ENCODE measurements at regions not wholly inside any gene's neighbourhood (a gene's known extent, or its start where the extent isn't known, plus 50 kb on each side); places are given as distances from the start of the nearest gene placed in this dataset.

- TF ChIP-seq, protein P1, sequence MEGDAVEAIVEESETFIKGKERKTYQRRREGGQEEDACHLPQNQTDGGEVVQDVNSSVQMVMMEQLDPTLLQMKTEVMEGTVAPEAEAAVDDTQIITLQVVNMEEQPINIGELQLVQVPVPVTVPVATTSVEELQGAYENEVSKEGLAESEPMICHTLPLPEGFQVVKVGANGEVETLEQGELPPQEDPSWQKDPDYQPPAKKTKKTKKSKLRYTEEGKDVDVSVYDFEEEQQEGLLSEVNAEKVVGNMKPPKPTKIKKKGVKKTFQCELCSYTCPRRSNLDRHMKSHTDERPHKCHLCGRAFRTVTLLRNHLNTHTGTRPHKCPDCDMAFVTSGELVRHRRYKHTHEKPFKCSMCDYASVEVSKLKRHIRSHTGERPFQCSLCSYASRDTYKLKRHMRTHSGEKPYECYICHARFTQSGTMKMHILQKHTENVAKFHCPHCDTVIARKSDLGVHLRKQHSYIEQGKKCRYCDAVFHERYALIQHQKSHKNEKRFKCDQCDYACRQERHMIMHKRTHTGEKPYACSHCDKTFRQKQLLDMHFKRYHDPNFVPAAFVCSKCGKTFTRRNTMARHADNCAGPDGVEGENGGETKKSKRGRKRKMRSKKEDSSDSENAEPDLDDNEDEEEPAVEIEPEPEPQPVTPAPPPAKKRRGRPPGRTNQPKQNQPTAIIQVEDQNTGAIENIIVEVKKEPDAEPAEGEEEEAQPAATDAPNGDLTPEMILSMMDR (IDR thresholded peaks at IDR 0.05; ENCODE audit: extremely low read depth, insufficient read depth, missing control alignments): no peak
- in situ Hi-C loops (cut with MboI; ENCODE audit: low pct_unique_long_range_greater_than_20kb, low sequenced_read_pairs, unreplicated experiment): no loop called here
Measured at GRCh38 chr5:167063788-167064187, 1227.7 kb upstream of the WWC1 start.

DNA sequence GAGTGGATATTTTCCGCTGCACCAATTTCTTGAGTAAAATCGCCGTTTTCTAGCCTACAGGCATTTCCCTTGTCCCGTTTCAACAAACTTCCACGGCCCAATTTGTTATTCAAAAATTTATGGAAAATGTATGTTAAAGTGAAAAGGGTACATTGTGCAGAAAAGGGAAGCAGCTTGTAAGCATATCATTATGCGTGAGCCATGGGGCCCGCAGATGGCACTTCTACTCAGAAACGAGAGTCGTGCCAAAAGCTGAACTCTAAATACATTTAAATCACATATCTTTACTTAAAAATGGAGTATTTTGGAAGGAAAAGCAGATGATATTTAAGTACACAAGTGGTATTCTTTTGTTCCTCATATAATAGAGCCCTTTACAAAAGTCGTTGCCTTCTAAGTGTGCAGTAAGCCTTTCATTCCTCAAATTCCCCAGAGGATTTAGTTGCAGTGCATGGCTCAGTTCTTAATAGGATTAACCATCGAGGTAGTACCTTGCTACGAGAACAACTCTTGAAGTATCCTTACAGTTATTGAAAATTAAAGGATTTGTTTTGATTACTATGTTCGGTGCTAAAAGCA is 1227.2 kb upstream of the WWC1 start:
- TF ChIP-seq, protein P1 (IDR thresholded peaks at IDR 0.05; ENCODE audit: extremely low read depth, insufficient read depth, missing control alignments): no peak

More at GRCh38 chr5:167063788-167064187, 1227.7 kb upstream of the WWC1 start:
- no peak for DNase-seq (ENCODE audit: low spot score)

DNA sequence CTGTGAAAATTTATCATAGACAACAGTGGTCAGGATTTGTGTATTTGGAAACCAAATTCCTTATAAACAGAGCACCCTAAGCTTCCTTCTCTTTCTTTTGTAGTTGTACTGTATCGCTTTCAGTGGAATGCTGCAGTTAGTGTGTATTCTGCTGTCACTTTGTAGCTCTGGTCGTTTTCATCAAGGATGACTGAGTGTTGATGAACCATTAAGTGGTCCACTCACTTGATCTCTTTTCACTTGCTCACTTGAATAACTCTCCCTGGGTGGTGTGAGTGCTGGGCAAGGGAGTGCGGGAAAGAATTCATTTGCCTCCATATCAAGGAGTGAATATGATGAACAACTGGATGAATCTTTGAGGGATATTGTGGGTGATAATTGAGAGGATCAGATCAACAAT is 1225.7 kb upstream of the WWC1 start:
- TF ChIP-seq, protein P1 (IDR thresholded peaks at IDR 0.05; ENCODE audit: extremely low read depth, insufficient read depth, missing control alignments): no peak

More for the DNA sequence above, 1227.2 kb upstream of the WWC1 start:
- in situ Hi-C loops (cut with MboI; ENCODE audit: low pct_unique_long_range_greater_than_20kb, low sequenced_read_pairs, unreplicated experiment): no loop called here
- DNase-seq (ENCODE audit: low spot score): no peak

DNA sequence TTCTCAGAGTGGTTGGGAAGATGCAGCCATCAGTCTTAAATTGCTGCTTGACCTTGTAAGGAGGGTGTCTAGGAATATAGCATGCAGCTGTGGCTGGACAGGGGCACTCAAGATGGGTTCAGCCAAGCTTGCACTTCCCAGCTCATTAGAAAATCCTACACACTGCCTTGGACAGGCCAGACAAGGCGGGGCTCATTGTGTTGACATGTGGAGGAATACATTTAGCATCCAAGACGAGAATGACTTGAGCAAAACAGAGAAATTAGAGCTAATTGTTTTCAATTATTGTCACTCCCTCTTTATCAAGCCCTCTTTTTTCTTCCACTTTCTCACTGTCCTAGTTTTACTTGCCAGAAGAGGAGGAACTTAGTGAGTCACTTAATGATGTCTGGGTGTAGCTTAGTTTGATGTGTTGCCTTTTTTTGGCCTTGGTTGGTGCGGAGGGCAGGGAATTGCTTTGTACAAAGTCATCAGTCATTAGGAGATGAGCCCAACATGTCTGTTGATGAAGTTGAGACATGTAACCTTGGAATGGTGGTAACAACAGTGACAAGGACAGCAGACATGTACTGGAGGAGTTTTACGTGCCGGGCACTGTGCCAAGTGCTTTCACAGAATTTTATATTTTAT is 1219.3 kb upstream of the WWC1 start:
- in situ Hi-C loops (cut with MboI; ENCODE audit: low pct_unique_long_range_greater_than_20kb, low sequenced_read_pairs, unreplicated experiment): no loop called here
- no peak for DNase-seq (ENCODE audit: low spot score)
- TF ChIP-seq, protein P1 (IDR thresholded peaks at IDR 0.05; ENCODE audit: extremely low read depth, insufficient read depth, missing control alignments): no peak

More for the DNA sequence above, 1225.7 kb upstream of the WWC1 start:
- no peak for DNase-seq (ENCODE audit: low spot score)
- in situ Hi-C loops (cut with MboI; ENCODE audit: low pct_unique_long_range_greater_than_20kb, low sequenced_read_pairs, unreplicated experiment): no loop called here

DNA sequence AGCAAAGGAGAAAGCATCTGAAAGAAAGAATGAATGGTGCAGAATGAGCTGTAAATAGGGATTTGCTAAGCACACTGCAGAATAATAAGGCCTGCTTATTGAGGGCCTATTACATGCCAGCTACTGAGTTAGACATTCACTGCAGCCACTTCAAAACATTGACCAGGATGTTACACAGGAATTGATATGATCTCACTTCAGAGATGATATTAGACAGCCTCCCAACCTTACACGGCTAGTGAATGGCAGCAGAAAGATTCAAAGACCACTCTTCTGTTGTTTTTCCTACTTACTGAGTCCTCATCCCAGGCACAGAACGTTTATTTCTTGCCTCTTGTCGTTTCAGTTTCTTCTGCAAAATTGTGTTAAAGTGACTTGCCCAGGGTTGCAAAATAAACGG is 1209.9 kb upstream of the WWC1 start:
- in situ Hi-C loops (cut with MboI; ENCODE audit: low pct_unique_long_range_greater_than_20kb, low sequenced_read_pairs, unreplicated experiment): no loop called here
- TF ChIP-seq, protein P1 (IDR thresholded peaks at IDR 0.05; ENCODE audit: extremely low read depth, insufficient read depth, missing control alignments): no peak
- no peak for DNase-seq (ENCODE audit: low spot score)

DNA sequence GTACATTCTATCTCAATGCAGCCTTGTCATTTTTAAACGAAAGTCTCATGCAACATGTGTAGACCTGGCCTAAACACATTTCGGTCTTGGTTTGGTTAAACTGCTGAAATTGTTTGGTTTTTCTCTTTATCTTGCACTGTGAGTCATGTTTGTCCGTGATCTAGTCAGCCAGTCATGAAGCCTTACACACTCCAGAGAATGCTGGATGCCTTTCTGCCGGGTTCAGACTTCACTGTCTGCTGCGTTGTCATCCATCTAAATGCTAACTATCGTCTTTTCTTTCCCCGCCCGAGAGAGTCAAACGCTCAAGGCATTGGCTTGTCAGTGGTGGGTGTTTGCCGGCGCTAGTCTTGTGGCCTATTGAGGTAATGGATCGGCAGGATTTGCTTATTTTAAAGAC is 1194.6 kb upstream of the WWC1 start:
- in situ Hi-C loops (cut with MboI; ENCODE audit: low pct_unique_long_range_greater_than_20kb, low sequenced_read_pairs, unreplicated experiment): no loop called here
- TF ChIP-seq, protein P1 (IDR thresholded peaks at IDR 0.05; ENCODE audit: extremely low read depth, insufficient read depth, missing control alignments): no peak

More for the DNA sequence above, 1194.6 kb upstream of the WWC1 start:
- no peak for DNase-seq (ENCODE audit: low spot score)
